ENCODE measurements at regions not wholly inside any gene's neighbourhood (a gene's known extent, or its start where the extent isn't known, plus 50 kb on each side); places are given as distances from the start of the nearest gene placed in this dataset.
"Not testable (repeated sequence)": the region's sequence is repeated elsewhere in the genome, so short reads cannot be mapped to it uniquely, and the experiment has no call there.

GRCh38 chr21:13000390-13000789 is 609.2 kb upstream of the POTED start:
- DNase-seq (ENCODE audit: low read depth in 1 of 2, low spot score in 1 of 2); in situ Hi-C loops (cut with HindIII; ENCODE audit: low pct_unique_long_range_greater_than_20kb, low sequenced_read_pairs): not testable (repeated sequence)

GRCh38 chr21:13037716-13038115 is 571.9 kb upstream of the POTED start:
- in situ Hi-C loops (cut with HindIII; ENCODE audit: low pct_unique_long_range_greater_than_20kb, low sequenced_read_pairs); DNase-seq (ENCODE audit: low read depth in 1 of 2, low spot score in 1 of 2): not testable (repeated sequence)

GRCh38 chr21:13052816-13053215 is 556.8 kb upstream of the POTED start:
- in situ Hi-C loops (cut with HindIII; ENCODE audit: low pct_unique_long_range_greater_than_20kb, low sequenced_read_pairs) = not testable (repeated sequence)
- DNase-seq (ENCODE audit: low read depth in 1 of 2, low spot score in 1 of 2) = peak in 1 of 2 experiments; percentile 25

Data from T47D (cell line).